Cerebellar nuclear complex (tissue), 1 donor: ENCODE measurements at regions not wholly inside any gene's neighbourhood (a gene's known extent, or its start where the extent isn't known, plus 50 kb on each side); places are given as distances from the start of the nearest gene placed in this dataset.

Source experiments
- DNase-seq, 2 experiments: peaks; one replicate each; lab custom pipeline; 2025; lab: John Stamatoyannopoulos, UW

DNA sequence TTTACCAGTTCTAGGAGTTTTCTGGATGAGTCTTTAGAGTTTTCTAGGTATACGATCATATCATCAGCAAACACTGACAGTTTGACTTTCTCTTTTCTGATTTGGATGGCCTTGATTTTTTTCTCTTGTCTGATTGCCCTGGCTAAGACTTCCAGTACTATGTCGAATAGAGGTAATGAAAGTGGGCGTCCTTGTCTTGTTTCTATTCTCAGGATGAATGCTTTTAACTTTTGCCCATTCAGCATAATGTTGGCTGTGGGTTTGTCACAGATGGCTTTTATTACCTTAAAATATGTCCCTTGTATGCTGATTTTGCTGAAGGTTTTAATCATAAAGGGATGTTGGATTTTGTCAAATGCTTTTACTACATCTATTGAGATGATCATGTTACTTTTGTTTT is 223.2 kb upstream of the COBL start:
- no peak for DNase-seq

DNA sequence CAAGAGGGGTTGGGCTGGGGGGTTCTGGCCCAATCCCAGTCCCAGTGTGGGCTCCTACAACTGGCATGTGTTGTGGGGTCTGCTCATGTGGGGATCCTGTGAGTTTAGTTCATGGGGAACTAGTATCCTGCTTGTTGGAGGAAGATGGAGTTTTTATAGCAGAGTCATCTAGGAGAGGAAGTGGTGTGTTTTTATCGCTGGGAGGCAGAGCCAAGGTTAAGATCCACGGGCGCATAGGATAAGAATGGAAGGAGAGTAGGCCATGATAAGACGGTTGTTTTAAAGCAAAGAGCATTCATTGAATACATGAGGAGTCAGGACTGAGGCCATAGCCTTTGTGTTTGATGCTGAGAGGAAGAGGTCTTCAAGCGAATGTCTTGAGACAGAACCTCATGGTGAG is 211.6 kb upstream of the COBL start:
- DNase-seq, result no peak

- no peak for DNase-seq
These were observed 205.2 kb upstream of the COBL start for GRCh38 chr7:51521694-51522312.

GRCh38 chr7:51521054-51521453 is 204.4 kb upstream of the COBL start:
- DNase-seq, result no peak

DNA sequence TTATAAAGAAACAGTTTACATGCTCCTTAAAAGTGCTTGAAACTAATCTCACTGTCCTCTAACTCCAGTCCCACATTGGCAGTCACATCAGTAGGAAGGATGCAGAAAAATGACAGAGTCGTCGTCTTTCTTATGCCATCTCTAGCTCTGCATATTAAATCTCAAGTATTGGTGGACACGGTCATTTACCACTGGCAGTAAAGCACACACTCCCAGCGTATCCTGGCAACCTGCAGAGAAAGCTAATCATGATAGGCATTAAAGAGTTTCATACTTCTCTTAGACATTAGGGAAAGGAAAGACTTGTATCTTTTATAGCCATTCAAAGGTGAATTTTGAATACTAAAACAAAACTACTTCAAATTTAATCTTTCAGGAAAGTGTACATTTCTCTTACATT is 202.0 kb upstream of the COBL start:
- DNase-seq, result no peak

GRCh38 chr7:51517187-51517586 is 200.6 kb upstream of the COBL start:
- no peak for DNase-seq

DNA sequence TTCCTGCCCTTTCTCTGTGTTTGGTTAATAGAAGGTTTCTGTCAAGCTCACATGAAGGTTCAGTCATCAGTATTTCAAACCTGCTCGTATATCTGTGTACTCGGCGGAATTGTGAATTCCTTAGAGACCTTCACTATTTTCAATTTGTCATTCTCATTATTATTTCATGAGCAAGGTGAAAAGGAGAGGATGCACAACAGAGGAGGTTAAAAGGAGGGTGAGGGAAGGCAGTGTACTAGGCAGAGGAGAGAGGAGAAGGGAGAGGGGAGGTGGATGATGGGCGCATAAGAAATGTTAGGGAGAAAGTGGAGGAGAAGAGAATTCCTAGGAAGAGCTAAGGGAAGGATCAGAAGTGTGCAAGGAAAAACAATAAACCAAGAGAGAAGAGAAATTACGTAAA is 185.0 kb upstream of the COBL start:
- no peak for DNase-seq

DNA sequence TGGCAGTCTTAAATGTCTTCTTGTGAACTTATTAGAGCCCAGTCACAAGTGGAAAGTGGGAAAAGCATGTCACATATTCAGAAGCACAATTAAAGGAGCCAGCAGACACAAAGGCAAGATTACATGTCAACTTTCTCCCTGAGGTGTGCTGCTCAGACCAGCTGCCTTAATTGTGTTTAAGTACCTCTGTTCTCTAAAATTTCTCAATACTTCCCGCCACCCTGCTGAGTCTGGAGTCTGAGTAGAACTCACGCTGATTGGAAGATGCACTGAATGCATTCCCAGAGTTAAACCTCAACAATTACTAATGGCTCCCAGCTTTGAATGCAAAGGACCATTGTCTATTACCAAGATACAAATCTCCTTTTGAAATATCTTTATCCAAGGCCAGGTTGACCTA is 166.4 kb upstream of the COBL start:
- no peak for DNase-seq

- no peak for DNase-seq
These were observed 164.8 kb upstream of the COBL start for GRCh38 chr7:51481421-51481820.

DNA sequence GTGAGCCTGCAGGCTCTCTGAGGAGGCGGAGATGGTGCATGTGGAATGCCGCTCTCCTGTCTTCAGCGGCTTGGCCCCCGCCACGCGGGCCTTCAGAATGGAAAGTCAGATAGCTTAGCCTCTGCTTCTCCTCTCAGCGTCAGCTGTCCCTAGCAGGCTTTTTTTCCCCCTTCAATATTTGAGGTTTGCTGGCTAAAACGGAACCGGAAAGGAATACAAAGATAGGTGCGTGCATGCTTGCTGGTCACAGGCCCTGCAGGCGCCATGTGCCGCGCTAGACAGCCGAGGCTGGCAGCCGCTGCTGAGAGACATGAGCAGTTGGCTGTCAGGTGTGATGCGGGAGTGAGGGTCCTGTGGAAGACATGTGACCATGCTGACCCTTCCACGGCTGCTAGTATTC is 161.2 kb upstream of the COBL start:
- DNase-seq, result no peak

DNA sequence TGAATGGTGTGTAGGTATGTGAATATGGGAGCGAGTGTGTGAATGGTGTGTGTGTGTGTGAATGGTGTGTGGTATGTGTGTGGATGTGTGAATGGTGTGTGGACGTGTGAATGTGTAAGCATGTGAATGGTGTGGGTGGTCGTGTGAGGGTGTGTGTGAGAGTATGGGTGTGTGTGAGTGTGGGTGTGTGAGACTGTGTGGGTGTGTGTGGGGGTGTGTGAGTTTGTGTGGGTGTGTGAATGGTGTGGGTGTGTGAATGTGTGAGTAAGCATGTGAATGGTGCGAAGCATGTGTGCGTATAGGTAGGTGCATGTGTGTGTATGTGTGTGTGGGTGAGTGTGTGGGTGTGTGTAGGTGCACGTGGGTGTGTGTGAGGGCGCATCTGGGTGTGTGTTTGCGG is 160.7 kb upstream of the COBL start:
- no peak for DNase-seq

- DNase-seq, result no peak
These were observed 159.4 kb upstream of the COBL start for GRCh38 chr7:51476026-51476425.

DNA sequence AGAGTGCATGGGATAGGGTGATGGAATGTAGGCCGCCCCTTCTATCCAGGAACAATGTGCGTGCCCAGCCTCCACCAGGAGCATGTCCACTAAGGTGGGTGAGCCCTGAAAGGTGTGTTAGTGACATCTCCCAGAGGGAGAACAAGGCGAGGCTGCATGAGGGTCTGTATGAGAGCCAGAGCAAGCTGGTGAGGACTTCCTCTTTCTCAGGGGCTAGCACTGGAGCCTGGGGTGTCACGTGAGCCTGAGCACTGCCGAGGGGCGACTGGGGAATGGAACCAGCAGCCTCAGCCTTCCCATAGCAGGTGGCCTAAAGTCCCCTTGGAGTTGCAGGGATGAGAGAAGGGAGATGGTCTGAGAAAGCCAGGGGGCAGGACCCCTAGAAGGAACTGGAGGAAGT is 156.3 kb upstream of the COBL start:
- no peak for DNase-seq

- DNase-seq, result no peak
These were observed 155.3 kb upstream of the COBL start for GRCh38 chr7:51471981-51472296.

- no peak for DNase-seq
These were observed 154.8 kb upstream of the COBL start for GRCh38 chr7:51471210-51471980.

- no peak for DNase-seq
These were observed 150.9 kb upstream of the COBL start for GRCh38 chr7:51467384-51468017.

DNA sequence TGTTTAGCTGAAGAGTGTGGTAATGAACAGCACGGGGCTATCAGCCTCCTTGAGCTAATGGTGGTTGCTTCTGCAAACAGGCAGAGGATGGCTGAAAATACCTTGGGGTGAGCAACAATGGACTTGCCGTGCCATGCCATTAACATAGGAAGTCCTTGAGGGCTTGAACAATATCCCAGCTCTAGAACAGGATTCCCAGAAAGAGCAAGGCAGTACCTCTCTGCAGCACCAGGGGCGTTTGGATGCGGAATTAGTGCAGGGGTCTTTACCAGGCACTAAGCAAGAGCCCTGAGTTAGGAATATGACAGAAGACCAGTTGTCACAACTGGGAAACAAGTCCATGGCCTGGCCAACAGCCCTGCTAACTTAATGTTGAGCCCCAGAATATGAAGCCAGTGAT is 143.2 kb upstream of the COBL start:
- DNase-seq, result no peak

DNA sequence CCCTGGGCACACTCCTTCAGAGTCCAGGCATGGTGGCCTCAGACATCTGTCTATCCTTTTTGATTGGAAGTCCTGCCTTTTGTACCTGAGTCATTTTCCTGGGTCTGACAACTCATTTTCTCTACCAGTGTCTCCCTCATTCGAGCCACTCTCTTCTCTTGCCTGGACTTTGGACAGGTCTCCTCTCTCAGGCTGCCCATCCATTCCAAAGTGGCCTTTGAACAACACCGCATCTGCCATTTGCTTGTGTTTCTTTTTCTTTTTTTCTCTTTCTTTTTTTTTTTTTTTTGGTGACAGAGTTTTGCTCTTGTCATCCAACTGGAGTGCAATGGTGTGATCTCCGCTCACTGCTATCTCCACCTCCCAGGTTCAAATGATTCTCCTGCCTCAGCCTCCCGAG is 142.1 kb upstream of the COBL start:
- no peak for DNase-seq

GRCh38 chr7:51457079-51457478 is 140.5 kb upstream of the COBL start:
- DNase-seq, result no peak

- no peak for DNase-seq
These were observed 139.9 kb upstream of the COBL start for GRCh38 chr7:51456431-51457060.

DNA sequence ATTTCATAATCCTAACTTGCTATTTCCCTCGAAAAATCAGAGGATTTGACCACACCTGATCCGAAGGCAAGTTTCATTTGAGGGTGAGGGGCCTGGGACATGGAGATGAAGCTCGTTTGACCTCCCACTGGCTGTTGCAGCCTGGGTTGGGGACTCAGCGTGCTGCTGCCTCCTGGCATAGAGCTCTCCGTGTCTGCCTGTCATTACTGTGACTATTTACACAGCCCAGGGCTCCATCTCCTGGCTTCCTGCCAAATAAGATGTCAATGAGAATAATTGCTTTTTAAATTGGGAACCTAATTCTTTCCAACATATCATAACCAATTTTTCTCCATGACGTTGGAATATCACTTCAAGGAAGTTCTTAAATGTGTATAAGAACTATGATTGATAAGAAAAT is 139.3 kb upstream of the COBL start:
- no peak for DNase-seq

- no peak for DNase-seq
These were observed 138.9 kb upstream of the COBL start for GRCh38 chr7:51455513-51455912.

DNA sequence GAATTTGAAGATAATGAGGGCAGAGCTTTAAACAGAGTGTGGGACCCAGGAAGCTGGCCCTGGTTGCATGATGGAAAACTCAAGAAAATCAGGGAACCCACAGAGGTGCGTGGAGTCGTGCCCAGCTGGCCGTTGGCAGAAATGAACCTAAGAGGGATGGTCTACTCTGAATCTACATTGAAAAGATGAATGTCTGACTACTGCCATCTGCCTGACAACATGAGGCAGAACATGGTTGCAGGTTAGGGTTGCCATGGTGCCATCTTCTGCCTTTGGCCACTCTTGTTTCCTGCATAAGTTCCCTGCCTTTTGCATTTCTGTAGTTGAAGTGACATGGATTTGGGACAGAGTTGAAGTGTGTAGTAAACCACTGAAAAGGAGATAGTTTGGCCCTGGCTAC is 138.5 kb upstream of the COBL start:
- no peak for DNase-seq
